A549 (cell line): ENCODE measurements at regions not wholly inside any gene's neighbourhood (a gene's known extent, or its start where the extent isn't known, plus 50 kb on each side); places are given as distances from the start of the nearest gene placed in this dataset.

ENCODE experiments used
- ATAC-seq, 2 experiments: fragments of 200-7000 bp in 1 of 2; fragments of >200 bp in 1 of 2; cut with Nextera tagmentation in 1 of 2; cut with Tn5 transposase in 1 of 2; 3 replicates each; pipeline versions ENCODE4 v1.8.0 to v1.9.1; 2018 to 2020; ENCODE audit warnings: mild to moderate bottlenecking in 1 of 2, moderate library complexity in 1 of 2
- CTCF ChIA-PET: fragments of 300-600 bp; sonication (Branson Sonifier 250); formaldehyde crosslinking; extraction: SDS; loops from one replicate; lab custom pipeline; 2021; ENCODE audit warnings: antibody characterized with exemption, inconsistent platforms; lab: Yijun Ruan, JAX
- POLR2A ChIA-PET: fragments of 350-600 bp; formaldehyde crosslinking; extraction: SDS; loops from one replicate; lab custom pipeline; 2021; ENCODE audit warnings: antibody characterized with exemption, inconsistent platforms; lab: Yijun Ruan, JAX
- DNase-seq, 2 experiments: peaks; one replicate each; pipeline versions ENCODE4 v3.0.0 to v3.0.0-alpha.2; 2011 to 2016; ENCODE audit warnings: low read depth in 1 of 2, low spot score in 1 of 2
- FAIRE-seq: peaks from 2 replicates; lab custom pipeline; 2011; peaks lifted over from hg19 to GRCh38; lab: Jason Lieb, UNC
- H3K27ac ChIP-seq, 2 experiments: fragments of >200 bp; sonication (Bioruptor Twin); formaldehyde crosslinking; 3 replicates each; pipeline ENCODE4 v1.5.1; 2016 to 2017
- H3K4me1 ChIP-seq: fragments of >200 bp; sonication (Bioruptor Twin); formaldehyde crosslinking; 3 replicates; pipeline ENCODE4 v1.6.1; 2016
- H3K4me2 ChIP-seq: fragments of >200 bp; sonication (Bioruptor Twin); formaldehyde crosslinking; 3 replicates; pipeline ENCODE4 v1.6.1; 2016
- H3K4me3 ChIP-seq: fragments of >200 bp; sonication (Bioruptor Twin); formaldehyde crosslinking; 3 replicates; pipeline ENCODE4 v1.5.1; 2016
- H3K9me3 ChIP-seq: fragments of >200 bp; sonication (Bioruptor Twin); formaldehyde crosslinking; 3 replicates; pipeline ENCODE4 v1.6.1; 2016
- CEBPB ChIP-seq, 2 experiments: fragments of >200 bp in 1 of 2; sonication (Bioruptor Twin) in 1 of 2; formaldehyde crosslinking in 1 of 2; IDR thresholded peaks; 2 replicates each; pipeline ENCODE4 v1.6.1; 2012 to 2016
- CHD2 ChIP-seq: fragments of 150-350 bp; IDR thresholded peaks from 2 replicates; pipeline ENCODE4 v1.6.1; 2014; ENCODE audit warnings: low read length; ENCODE audit not compliant: partially characterized antibody
- CHD4 ChIP-seq: fragments of 200-600 bp; sonication (generic); IDR thresholded peaks from 2 replicates; pipeline ENCODE4 v1.6.1; 2016; ENCODE audit warnings: antibody characterized with exemption, mild to moderate bottlenecking, borderline replicate concordance
- ESRRA ChIP-seq: fragments of 150-350 bp; IDR thresholded peaks from 2 replicates; pipeline ENCODE4 v1.6.1; 2014; ENCODE audit warnings: mild to moderate bottlenecking, low read length, borderline replicate concordance
- FOSB ChIP-seq: fragments of 250-450 bp; sonication (Bioruptor Pico); IDR thresholded peaks from 2 replicates; pipeline ENCODE4 v1.5.0; 2020; ENCODE audit warnings: mild to moderate bottlenecking, moderate library complexity
- FOSL2 ChIP-seq, 2 experiments: fragments of 450-650 bp in 1 of 2; fragments of >200 bp in 1 of 2; sonication (Bioruptor Twin) in 1 of 2; formaldehyde crosslinking; IDR thresholded peaks; 2 replicates each; pipeline versions ENCODE4 v1.5.0 to v1.6.1; 2016 to 2020; ENCODE audit warnings: mild to moderate bottlenecking in 1 of 2, moderate library complexity in 1 of 2
- FOXS1 ChIP-seq: fragments of 250-450 bp; sonication (Bioruptor Pico); IDR thresholded peaks from 2 replicates; pipeline ENCODE4 v1.5.0; 2020; ENCODE audit warnings: mild to moderate bottlenecking, moderate library complexity
- HEYL ChIP-seq: fragments of 250-450 bp; sonication (Bioruptor Pico); IDR thresholded peaks from 2 replicates; pipeline ENCODE4 v1.8.0; 2021; ENCODE audit warnings: mild to moderate bottlenecking, moderate library complexity
- HOXA7 ChIP-seq: fragments of 250-450 bp; sonication (Bioruptor Pico); IDR thresholded peaks from 2 replicates; pipeline ENCODE4 v1.5.0; 2020; ENCODE audit warnings: mild to moderate bottlenecking, moderate library complexity
- HOXB13 ChIP-seq: fragments of 250-450 bp; sonication (Bioruptor Pico); IDR thresholded peaks from 2 replicates; pipeline ENCODE4 v1.5.0; 2020; ENCODE audit warnings: low read depth, mild to moderate bottlenecking, moderate library complexity
- KDM1A ChIP-seq: fragments of 200-600 bp; sonication (generic); IDR thresholded peaks from 2 replicates; pipeline ENCODE4 v1.6.1; 2016; ENCODE audit warnings: low read depth, mild to moderate bottlenecking
- KDM5A ChIP-seq: fragments of 200-600 bp; sonication (generic); IDR thresholded peaks from 2 replicates; pipeline ENCODE4 v1.6.1; 2016; ENCODE audit warnings: antibody characterized with exemption, mild to moderate bottlenecking
- MYC ChIP-seq: IDR thresholded peaks from 2 replicates; pipeline ENCODE4 v1.6.1; 2012; ENCODE audit warnings: mild to moderate bottlenecking, inconsistent platforms, low read length, improper control_type of control experiment, borderline replicate concordance
- PHF8 ChIP-seq: fragments of 200-600 bp; sonication (generic); IDR thresholded peaks from 2 replicates; pipeline ENCODE4 v1.6.1; 2016; ENCODE audit warnings: low read depth, mild to moderate bottlenecking, antibody characterized with exemption, moderate library complexity, borderline replicate concordance
- RCOR1 ChIP-seq: fragments of 150-350 bp; IDR thresholded peaks from 2 replicates; pipeline ENCODE4 v1.6.1; 2014; ENCODE audit warnings: antibody characterized with exemption, low read length, low read depth
- SMC3 ChIP-seq: fragments of >200 bp; sonication (Bioruptor Twin); formaldehyde crosslinking; IDR thresholded peaks from 3 replicates; pipeline ENCODE4 v1.6.1; 2018; ENCODE audit warnings: inconsistent platforms
- SREBF2 ChIP-seq: fragments of 450-650 bp; IDR thresholded peaks from 2 replicates; pipeline ENCODE4 v1.6.1; 2014; ENCODE audit warnings: mild to moderate bottlenecking, moderate library complexity
- ZSCAN20 ChIP-seq: fragments of 250-450 bp; sonication (Bioruptor Pico); IDR thresholded peaks from 2 replicates; pipeline ENCODE4 v1.8.0; 2022; ENCODE audit warnings: mild to moderate bottlenecking, moderate library complexity
- WGBS: methylation state at CpG from one replicate; pipeline ENCODE4 v1.1.6; 2017; ENCODE audit errors: missing lambda C conversion rate; 5-methylcytosine and 5-hydroxymethylcytosine counted together
- TF ChIP-seq, protein P1 (sequence below): fragments of 250-450 bp; sonication (Bioruptor Pico); IDR thresholded peaks from 2 replicates; pipeline ENCODE4 v1.5.0; 2020; ENCODE audit warnings: low read depth, mild to moderate bottlenecking, moderate library complexity
- TF ChIP-seq, protein P2 (sequence below): IDR thresholded peaks from 2 replicates; pipeline ENCODE4 v1.6.1; 2012
- TF ChIP-seq, protein P3 (sequence below): fragments of 200-600 bp; sonication (generic); IDR thresholded peaks from 2 replicates; pipeline ENCODE4 v1.6.1; 2016; ENCODE audit warnings: antibody characterized with exemption, mild to moderate bottlenecking, moderate library complexity

DNA sequence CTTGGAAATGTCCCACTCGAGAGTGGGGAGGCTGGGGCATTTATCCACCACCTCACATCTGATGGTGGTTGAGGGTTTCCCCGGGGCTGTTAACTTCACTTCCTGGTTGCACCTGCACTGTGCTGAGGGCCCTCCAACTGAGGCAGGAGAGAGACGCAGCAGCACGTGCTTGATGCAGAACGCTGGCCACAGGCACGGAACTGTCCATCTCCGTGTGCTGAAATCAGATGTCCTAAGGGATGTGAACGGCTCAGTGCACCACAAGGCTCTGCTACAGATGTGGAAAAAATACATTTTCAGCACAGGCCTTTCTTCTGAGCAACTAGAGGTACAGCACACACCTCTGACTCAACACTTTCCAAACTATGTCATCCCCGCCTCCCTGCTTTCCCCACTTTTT lies 114.8 kb upstream of the C16orf82 start:
- no peaks in the 10 kb centered on the region for H3K9me3 ChIP-seq

DNA sequence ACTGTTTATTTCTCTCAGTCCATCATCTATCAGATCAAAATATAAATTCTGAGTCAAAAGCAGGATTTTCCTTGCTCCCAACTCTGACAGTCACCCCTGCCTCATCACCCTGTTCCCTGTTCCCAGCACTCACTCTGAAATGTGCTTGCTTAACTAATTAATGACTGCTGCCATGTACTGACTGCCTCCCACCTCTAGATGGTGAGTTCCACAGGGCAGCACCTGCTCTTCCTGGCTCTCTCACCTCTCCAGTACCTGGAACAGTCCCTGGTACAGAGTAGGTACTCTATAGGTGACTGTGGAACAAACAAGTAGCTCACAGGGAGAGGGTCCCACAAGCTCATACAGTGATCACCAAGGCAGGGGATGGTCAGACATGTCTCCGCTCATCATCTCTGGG lies 114.3 kb upstream of the C16orf82 start:
- H3K9me3 ChIP-seq: no peaks in the 10 kb centered on the region
- DNase-seq (no peak), ATAC-seq (no peak), FAIRE-seq (no peak)
- no peak overlapping the region for H3K4me2 ChIP-seq
- POLR2A ChIA-PET: no interaction called here
- WGBS: 73% methylated on average over 1 of the region's 1 CpG
- CTCF ChIA-PET: interaction anchor here (1.1 kb wide), 1 partner anchor 9 kb away, joined by 3 read pairs; no protein-coding TSS in a partner anchor
- no peak overlapping the region for H3K4me3 ChIP-seq
- TF ChIP-seq HEYL (CRISPR knock-in tag) (no peak), ZSCAN20 (CRISPR knock-in tag) (no peak), HOXA7 (CRISPR knock-in tag) (no peak), CHD4 (no peak), FOXS1 (CRISPR knock-in tag) (no peak), FOSB (CRISPR knock-in tag) (no peak), RCOR1 (no peak), PHF8 (no peak), CEBPB (IDR thresholded peaks at IDR 0.05) (no peak), SMC3 (no peak), MYC (no peak), SREBF2 (no peak), KDM1A (no peak), CHD2 (no peak), ESRRA (no peak), KDM5A (no peak), HOXB13 (no peak), FOSL2 (IDR thresholded peaks at IDR 0.05) (no peak), FOSL2 (CRISPR knock-in tag; IDR thresholded peaks at IDR 0.05) (no peak)
- TF ChIP-seq, protein P1, sequence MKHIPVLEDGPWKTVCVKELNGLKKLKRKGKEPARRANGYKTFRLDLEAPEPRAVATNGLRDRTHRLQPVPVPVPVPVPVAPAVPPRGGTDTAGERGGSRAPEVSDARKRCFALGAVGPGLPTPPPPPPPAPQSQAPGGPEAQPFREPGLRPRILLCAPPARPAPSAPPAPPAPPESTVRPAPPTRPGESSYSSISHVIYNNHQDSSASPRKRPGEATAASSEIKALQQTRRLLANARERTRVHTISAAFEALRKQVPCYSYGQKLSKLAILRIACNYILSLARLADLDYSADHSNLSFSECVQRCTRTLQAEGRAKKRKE (CRISPR knock-in tag): no peak
- TF ChIP-seq, all 56 proteins: peak for 0
- Histone ChIP-seq H3K4me1 (no peaks in the 10 kb centered on the region), H3K27ac (no peak overlapping the region)

More for the DNA sequence above, 114.8 kb upstream of the C16orf82 start:
- Histone ChIP-seq H3K27ac (no peak overlapping the region), H3K4me1 (no peaks in the 10 kb centered on the region), H3K4me3 (no peak overlapping the region), H3K4me2 (no peak overlapping the region)
- ChIA-PET POLR2A (no interaction called here), CTCF (no interaction called here)
- FAIRE-seq: no peak
- TF ChIP-seq, protein P2, sequence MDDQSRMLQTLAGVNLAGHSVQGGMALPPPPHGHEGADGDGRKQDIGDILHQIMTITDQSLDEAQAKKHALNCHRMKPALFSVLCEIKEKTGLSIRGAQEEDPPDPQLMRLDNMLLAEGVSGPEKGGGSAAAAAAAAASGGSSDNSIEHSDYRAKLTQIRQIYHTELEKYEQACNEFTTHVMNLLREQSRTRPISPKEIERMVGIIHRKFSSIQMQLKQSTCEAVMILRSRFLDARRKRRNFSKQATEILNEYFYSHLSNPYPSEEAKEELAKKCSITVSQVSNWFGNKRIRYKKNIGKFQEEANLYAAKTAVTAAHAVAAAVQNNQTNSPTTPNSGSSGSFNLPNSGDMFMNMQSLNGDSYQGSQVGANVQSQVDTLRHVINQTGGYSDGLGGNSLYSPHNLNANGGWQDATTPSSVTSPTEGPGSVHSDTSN: no peak
- no peak for TF ChIP-seq SMC3
- TF ChIP-seq, protein P3, sequence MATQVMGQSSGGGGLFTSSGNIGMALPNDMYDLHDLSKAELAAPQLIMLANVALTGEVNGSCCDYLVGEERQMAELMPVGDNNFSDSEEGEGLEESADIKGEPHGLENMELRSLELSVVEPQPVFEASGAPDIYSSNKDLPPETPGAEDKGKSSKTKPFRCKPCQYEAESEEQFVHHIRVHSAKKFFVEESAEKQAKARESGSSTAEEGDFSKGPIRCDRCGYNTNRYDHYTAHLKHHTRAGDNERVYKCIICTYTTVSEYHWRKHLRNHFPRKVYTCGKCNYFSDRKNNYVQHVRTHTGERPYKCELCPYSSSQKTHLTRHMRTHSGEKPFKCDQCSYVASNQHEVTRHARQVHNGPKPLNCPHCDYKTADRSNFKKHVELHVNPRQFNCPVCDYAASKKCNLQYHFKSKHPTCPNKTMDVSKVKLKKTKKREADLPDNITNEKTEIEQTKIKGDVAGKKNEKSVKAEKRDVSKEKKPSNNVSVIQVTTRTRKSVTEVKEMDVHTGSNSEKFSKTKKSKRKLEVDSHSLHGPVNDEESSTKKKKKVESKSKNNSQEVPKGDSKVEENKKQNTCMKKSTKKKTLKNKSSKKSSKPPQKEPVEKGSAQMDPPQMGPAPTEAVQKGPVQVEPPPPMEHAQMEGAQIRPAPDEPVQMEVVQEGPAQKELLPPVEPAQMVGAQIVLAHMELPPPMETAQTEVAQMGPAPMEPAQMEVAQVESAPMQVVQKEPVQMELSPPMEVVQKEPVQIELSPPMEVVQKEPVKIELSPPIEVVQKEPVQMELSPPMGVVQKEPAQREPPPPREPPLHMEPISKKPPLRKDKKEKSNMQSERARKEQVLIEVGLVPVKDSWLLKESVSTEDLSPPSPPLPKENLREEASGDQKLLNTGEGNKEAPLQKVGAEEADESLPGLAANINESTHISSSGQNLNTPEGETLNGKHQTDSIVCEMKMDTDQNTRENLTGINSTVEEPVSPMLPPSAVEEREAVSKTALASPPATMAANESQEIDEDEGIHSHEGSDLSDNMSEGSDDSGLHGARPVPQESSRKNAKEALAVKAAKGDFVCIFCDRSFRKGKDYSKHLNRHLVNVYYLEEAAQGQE: peak; percentile 52; the same call in 1 of the 2 replicates
- WGBS: 8% methylated on average over 9 of the region's 9 CpGs
- no peak for DNase-seq
- no peak for ATAC-seq
